BJ (cell line): ENCODE measurements at regions not wholly inside any gene's neighbourhood (a gene's known extent, or its start where the extent isn't known, plus 50 kb on each side); places are given as distances from the start of the nearest gene placed in this dataset.

ENCODE experiments used
- CTCF ChIA-PET: fragments of 350-600 bp; formaldehyde crosslinking; extraction: SDS; loops from one replicate; lab custom pipeline; 2021; ENCODE audit warnings: antibody characterized with exemption, inconsistent platforms; lab: Yijun Ruan, JAX
- POLR2A ChIA-PET: fragments of 300-600 bp; sonication (Branson Sonifier 250); formaldehyde crosslinking; extraction: SDS; loops from one replicate; lab custom pipeline; 2021; ENCODE audit warnings: antibody characterized with exemption; lab: Charles Lee
- DNase-seq: peaks from one replicate; pipeline ENCODE4 v3.0.0-alpha.2; 2011; ENCODE audit warnings: low read depth
- H3K27me3 ChIP-seq: 2 replicates; pipeline ENCODE4 v1.6.0; 2011; ENCODE audit warnings: low read length; ENCODE audit not compliant: control insufficient read depth, insufficient read depth
- H3K36me3 ChIP-seq: 2 replicates; pipeline ENCODE4 v1.5.1; 2011; ENCODE audit warnings: low read length; ENCODE audit not compliant: control insufficient read depth, insufficient read depth
- H3K4me3 ChIP-seq: 2 replicates; pipeline ENCODE4 v1.5.1; 2011; ENCODE audit warnings: low read depth, mild to moderate bottlenecking, control low read depth, low read length
- TF ChIP-seq, protein P1 (sequence below): IDR thresholded peaks from 2 replicates; pipeline ENCODE4 v1.5.1; 2011; ENCODE audit warnings: low read depth, mild to moderate bottlenecking, control low read depth, inconsistent platforms, low read length, moderate library complexity; ENCODE audit not compliant: insufficient read depth

DNA sequence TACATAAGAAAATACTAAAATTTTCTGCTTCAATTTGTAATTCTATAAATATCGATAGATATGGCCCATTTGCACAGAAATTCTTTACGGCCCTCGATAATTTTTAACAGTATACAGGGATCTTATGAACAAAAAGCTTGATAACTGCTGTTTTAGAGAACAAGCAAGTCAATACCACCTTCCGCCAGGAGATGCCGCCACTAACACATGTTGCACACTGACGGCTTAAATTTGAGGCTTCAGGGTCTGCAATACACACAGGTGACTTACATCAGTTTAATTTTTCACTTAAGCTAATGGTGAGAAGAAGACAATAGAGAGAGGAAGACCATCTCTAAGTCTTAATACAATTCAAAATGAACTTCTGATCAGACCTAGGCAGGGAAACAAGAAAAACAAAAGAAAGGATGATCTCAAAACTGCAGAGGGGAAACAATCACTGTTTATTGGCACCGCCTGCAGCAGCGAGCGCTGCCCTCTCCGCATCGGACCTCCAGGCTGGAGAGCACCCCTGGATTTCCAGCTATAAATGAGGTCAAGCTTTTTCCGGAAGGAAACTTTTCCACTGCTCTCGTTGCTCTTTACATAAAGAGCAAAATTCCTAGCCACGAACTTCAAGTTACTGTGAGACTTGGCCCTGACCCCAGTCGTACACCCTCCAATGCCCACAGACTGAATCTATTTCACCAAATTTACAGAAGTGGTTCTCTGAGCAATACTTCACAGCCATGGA lies 53.9 kb downstream of the OTOR start:
- DNase-seq: no peak
- Histone ChIP-seq H3K36me3 (no peaks in the 10 kb centered on the region), H3K27me3 (peaks cover 2% of the 10 kb centered on the region; the same call in 1 of the 2 replicates), H3K4me3 (no peak overlapping the region)
- TF ChIP-seq, protein P1, sequence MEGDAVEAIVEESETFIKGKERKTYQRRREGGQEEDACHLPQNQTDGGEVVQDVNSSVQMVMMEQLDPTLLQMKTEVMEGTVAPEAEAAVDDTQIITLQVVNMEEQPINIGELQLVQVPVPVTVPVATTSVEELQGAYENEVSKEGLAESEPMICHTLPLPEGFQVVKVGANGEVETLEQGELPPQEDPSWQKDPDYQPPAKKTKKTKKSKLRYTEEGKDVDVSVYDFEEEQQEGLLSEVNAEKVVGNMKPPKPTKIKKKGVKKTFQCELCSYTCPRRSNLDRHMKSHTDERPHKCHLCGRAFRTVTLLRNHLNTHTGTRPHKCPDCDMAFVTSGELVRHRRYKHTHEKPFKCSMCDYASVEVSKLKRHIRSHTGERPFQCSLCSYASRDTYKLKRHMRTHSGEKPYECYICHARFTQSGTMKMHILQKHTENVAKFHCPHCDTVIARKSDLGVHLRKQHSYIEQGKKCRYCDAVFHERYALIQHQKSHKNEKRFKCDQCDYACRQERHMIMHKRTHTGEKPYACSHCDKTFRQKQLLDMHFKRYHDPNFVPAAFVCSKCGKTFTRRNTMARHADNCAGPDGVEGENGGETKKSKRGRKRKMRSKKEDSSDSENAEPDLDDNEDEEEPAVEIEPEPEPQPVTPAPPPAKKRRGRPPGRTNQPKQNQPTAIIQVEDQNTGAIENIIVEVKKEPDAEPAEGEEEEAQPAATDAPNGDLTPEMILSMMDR: peak; percentile 89
- ChIA-PET POLR2A (no interaction called here), CTCF (interaction anchor here (0.6 to 14.5 kb wide), 35 partner anchors 8 to 667 kb away, joined by 3 to 338 read pairs (median 4); no protein-coding TSS in a partner anchor)

DNA sequence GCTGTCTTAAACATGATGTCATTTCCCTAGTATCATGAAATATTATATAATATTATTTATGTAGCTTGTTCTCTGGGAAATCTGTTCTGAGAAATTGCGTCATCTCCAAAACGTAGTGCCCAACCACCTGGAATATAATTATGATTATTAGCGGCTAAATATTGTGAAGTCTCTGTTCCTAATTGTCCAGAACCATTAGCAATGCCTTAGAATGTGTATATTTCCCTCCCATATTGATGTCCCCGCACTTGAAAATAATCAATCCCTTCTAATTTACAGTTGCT lies 54.4 kb downstream of the OTOR start:
- Histone ChIP-seq H3K27me3 (peaks cover 2% of the 10 kb centered on the region; the same call in 1 of the 2 replicates), H3K36me3 (no peaks in the 10 kb centered on the region), H3K4me3 (no peak overlapping the region)
- TF ChIP-seq, protein P1: no peak
- no peak for DNase-seq
- CTCF ChIA-PET: interaction anchor here (0.8 to 14.5 kb wide), 28 partner anchors 8 to 645 kb away, joined by 3 to 338 read pairs (median 4); no protein-coding TSS in a partner anchor
- POLR2A ChIA-PET: no interaction called here

DNA sequence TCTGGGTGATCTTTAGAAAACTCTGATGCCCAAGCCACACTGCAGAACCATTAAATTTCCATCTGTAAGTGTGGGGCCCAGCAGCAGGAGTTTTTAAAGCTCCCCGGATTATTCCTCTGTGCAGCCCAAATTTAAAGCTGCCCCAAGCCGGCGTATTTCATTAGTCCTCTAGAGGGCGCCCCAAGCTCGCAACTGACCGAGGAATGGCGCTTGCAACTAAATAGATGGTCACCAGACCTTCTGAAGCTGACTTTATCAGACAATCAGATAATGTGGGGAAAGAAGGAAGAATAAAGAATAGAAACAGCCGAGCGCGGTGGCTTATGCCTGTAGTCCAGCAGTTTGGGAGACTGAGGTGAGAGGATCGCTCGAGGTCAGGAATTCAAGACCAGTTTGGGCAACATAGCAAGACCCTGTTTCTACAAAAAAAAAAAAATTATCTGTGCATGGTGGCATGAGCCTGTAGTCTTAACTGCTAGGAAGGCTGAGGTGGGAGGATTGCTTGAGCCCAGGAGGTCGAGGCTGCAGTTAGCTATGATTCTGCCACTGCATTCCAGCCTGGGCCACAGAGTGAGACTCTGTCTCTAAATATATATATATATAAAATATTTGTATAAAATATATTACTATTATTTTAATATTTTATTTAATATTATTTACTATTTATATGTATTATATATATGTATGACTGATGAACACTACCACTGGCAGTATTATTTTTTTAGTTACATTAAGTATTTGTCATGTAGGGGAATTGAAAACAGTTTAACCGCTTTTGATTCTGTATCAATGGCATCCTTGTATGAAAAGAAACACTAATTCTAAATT lies 56.0 kb downstream of the OTOR start:
- DNase-seq: no peak
- no peak overlapping the region for H3K4me3 ChIP-seq
- POLR2A ChIA-PET: no interaction called here

DNA sequence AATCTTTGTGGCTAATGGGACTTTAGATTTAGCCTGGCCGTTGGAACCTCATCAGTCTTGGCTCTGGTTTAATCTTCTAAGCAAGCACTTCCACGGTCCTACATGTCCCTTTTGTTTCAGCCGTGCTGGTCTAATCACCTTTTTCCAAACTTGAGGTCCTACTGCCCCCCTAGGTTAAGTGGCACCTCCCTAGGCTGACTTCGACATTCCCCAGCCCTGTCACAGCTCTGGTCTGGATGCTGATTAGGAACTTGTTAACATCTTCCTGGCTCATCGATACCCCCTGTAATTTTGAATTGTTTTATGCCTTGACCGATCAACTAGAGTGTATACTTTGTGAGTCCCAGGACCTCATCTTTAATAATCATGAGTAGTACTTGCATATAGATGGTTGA lies 56.6 kb downstream of the OTOR start:
- Histone ChIP-seq H3K4me3 (no peak overlapping the region), H3K27me3 (no peaks in the 10 kb centered on the region; the same call in none of the 2 replicates), H3K36me3 (no peaks in the 10 kb centered on the region)
- ChIA-PET CTCF (interaction anchor here (0.8 to 14.5 kb wide), 15 partner anchors 9 to 644 kb away, joined by 3 to 338 read pairs (median 6); no protein-coding TSS in a partner anchor), POLR2A (no interaction called here)
- no peak for DNase-seq
- TF ChIP-seq, protein P1: no peak

More for the DNA sequence above, 56.0 kb downstream of the OTOR start:
- CTCF ChIA-PET: interaction anchor here (0.6 to 14.5 kb wide), 37 partner anchors 9 to 645 kb away, joined by 3 to 338 read pairs (median 4); no protein-coding TSS in a partner anchor
- H3K27me3 ChIP-seq: peaks cover 2% of the 10 kb centered on the region
- TF ChIP-seq, protein P1: peak; percentile 91
- no peaks in the 10 kb centered on the region for H3K36me3 ChIP-seq

DNA sequence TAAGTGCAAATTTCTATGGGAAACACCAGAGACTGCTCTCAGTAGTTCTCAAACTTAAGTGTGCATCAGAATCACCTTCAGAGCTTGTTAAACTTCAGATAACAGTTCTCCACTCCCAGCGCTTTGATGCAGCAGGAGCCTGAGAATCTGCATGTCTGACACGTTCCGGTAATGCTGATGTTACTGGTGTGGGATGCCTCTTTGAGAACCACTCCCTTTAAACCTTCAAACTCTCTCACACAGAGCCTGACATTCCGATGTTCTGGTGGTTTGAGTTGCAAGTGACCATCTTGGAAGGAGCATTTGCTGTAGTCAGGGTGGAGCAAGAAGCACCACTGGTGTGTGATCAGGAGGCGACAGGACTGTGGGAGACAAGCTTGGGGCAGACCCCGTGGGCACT lies 57.9 kb downstream of the OTOR start:
- ChIA-PET POLR2A (no interaction called here), CTCF (interaction anchor here (1.5 to 14.5 kb wide), 3 partner anchors 15 to 625 kb away, joined by 4 to 338 read pairs (median 51); no protein-coding TSS in a partner anchor)
- Histone ChIP-seq H3K36me3 (no peaks in the 10 kb centered on the region), H3K4me3 (no peak overlapping the region), H3K27me3 (no peaks in the 10 kb centered on the region; the same call in none of the 2 replicates)
- TF ChIP-seq, protein P1: no peak
- no peak for DNase-seq
